NCI-H748 (cell line): ENCODE measurements at regions not wholly inside any gene's neighbourhood (a gene's known extent, or its start where the extent isn't known, plus 50 kb on each side); places are given as distances from the start of the nearest gene placed in this dataset.
"Not testable (repeated sequence)": the region's sequence is repeated elsewhere in the genome, so short reads cannot be mapped to it uniquely, and the experiment has no call there.

Experiments
- DNase-seq: peaks from one replicate; lab custom pipeline; 2025; ENCODE audit not compliant: unreplicated experiment; lab: John Stamatoyannopoulos, UW

- DNase-seq = not testable (repeated sequence)
Measured at GRCh38 chr15:84409357-84409756, 173.8 kb downstream of the GOLGA6L4 start.

DNA sequence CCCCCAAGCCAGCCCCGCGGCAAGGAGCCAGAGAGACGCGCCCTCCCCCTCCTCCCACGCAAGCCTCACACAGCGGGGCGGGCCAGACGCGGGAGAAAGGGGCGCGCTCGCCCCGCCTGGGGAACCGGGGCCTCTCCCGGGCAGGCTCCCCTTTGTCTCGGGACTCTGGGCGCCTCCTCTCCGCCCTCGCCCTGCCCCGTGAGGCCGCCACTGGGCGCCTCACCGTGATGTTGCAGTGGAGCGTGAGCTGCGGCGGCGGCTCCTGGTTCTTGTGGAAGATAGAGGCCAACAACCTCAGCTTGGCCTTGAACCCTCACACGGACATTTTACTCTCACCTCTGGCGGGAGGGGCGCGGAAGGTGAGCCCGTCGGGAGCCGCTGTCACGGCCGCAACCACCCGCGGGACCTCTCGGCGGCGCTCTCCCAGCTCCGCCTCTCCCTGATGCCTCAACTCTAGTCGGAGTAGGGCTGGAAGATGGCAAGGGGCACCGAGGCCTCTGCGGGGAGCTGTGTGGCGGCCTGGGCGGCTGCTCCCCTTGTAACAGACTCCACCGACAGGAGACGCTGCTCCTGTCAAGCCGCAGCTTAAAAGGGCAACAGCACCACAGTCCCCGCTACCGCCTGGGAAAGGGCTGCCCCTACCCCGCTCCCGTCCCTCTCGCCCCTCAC, 179.2 kb upstream of the ZSCAN2 start:
- not testable (repeated sequence) for DNase-seq

GRCh38 chr15:84425327-84425726, 175.5 kb upstream of the ZSCAN2 start:
- DNase-seq = not testable (repeated sequence)

DNA sequence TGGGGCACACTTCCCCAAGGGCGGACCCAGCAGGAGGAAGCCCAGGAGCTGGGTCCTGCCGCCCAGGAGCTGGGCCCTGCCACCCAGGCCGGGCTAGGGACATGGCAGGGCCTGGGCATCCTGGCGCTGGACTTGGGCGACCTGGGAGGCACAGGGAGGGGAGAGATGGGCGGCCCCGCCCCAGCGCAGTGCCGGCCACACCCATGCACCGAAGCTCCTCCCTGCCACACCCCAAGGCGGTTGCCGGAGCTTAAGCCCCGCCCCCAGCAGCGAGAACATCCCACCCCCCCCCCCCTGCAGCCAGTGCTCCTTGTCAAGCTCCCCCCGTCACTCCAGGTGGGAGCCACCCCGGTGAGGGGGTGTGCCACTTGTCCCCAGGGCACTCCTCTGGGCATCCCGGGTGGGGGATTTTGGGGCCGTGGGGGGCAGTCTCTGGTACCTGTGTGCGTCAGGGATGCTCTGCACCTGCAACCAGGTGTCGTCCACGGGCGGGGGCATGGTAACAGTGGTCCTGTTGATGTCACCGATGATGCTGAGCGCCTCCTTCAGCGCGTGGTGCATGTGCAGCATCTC, 127.4 kb upstream of the ZSCAN2 start:
- DNase-seq = not testable (repeated sequence)

DNA sequence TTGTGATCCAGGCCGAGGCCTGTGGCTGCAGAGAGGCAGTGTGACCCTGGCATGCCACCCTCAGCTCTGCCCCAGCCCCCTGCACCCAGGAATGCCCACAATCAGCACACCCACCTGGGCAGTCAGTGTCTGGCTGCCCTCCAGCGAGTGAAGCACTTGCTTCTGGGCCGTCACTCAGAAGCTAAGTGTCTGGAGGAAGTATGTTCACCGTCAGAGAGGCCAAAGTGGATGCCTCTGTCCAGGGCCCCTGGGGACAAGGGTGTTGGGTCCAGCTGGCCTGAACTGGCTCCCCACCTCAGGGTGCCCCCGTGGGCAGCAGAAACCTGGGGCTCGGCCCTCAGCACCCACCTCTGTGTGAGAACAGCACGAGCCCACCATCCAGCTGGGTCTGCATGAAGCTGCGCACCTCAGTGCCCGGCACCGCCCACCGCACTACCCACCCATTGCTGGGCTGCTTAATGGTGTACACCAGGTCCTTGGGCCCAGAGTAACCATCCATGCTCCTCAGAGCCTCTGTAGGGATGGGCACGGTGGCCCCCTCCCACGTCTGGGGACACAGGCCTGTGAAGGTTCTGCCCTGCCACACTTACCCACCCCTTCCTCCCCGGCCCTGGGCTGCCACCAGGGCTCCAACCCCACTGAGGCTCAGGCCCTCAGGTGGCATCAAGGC, 124.3 kb upstream of the ZSCAN2 start:
- not testable (repeated sequence) for DNase-seq

- DNase-seq = not testable (repeated sequence)
Measured at GRCh38 chr15:84477550-84477949, 123.3 kb upstream of the ZSCAN2 start.

- DNase-seq = not testable (repeated sequence)
Measured at GRCh38 chr15:84480174-84480681, 120.6 kb upstream of the ZSCAN2 start.

GRCh38 chr15:84483859-84484258, 117.0 kb upstream of the ZSCAN2 start:
- DNase-seq = not testable (repeated sequence)

DNA sequence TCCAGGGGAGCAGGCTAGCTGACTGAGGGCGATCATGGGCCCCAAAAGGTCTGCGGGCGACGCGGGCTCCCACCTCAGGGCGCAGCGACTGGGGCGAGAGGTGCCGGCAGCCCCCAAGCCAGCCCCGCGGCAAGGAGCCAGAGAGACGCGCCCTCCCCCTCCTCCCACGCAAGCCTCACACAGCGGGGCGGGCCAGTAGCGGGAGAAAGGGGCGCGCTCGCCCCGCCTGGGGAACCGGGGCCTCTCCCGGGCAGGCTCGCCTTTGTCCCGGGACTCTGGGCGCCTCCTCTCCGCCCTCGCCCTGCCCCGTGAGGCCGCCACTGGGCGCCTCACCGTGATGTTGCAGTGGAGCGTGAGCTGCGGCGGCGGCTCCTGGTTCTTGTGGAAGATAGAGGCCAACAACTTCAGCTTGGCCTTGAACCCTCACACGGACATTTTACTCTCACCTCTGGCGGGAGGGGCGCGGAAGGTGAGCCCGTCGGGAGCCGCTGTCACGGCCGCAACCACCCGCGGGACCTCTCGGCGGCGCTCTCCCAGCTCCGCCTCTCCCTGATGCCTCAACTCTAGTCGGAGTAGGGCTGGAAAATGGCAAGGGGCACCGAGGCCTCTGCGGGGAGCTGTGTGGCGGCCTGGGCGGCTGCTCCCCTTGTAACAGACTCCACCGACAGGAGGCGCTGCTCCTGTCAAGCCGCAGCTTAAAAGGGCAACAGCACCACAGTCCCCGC, 100.5 kb upstream of the ZSCAN2 start:
- not testable (repeated sequence) for DNase-seq

GRCh38 chr15:84503101-84503500, 97.7 kb upstream of the ZSCAN2 start:
- DNase-seq = not testable (repeated sequence)

- DNase-seq = not testable (repeated sequence)
Measured at GRCh38 chr15:84505552-84505951, 95.3 kb upstream of the ZSCAN2 start.

DNA sequence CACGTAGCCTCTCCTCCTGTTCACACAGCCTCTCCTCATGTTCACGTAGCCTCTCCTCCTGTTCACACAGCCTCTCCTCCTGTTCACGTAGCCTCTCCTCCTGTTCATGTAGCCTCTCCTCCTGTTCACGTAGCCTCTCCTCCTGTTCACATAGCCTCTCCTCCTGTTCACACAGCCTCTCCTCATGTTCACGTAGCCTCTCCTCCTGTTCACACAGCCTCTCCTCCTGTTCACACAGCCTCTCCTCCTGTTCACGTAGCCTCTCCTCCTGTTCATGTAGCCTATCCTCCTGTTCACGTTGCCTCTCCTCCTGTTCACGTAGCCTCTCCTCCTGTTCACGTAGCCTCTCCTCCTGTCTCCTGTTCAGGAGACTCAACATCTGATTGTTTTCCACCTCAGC, 88.5 kb upstream of the ZSCAN2 start:
- DNase-seq = not testable (repeated sequence)

DNA sequence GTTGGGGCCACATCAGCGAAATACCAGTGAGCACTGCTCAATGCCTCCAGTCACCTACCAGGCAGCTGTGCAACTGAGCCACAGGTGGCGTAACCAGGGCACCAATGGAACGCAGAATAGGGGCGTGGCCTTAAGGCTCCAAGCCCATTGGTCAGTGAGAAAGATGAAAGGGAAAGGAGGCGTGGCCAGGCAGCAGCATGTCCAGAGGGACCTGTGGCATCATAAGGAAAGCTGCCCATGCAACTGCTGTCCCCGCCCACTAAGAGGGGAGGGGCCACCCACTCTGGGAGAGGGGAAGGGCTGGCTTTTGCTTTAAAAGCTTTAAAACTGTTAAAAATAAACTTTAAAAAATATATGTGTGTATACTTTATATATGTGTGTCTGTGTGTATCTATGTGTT, 84.0 kb upstream of the ZSCAN2 start:
- not testable (repeated sequence) for DNase-seq

DNA sequence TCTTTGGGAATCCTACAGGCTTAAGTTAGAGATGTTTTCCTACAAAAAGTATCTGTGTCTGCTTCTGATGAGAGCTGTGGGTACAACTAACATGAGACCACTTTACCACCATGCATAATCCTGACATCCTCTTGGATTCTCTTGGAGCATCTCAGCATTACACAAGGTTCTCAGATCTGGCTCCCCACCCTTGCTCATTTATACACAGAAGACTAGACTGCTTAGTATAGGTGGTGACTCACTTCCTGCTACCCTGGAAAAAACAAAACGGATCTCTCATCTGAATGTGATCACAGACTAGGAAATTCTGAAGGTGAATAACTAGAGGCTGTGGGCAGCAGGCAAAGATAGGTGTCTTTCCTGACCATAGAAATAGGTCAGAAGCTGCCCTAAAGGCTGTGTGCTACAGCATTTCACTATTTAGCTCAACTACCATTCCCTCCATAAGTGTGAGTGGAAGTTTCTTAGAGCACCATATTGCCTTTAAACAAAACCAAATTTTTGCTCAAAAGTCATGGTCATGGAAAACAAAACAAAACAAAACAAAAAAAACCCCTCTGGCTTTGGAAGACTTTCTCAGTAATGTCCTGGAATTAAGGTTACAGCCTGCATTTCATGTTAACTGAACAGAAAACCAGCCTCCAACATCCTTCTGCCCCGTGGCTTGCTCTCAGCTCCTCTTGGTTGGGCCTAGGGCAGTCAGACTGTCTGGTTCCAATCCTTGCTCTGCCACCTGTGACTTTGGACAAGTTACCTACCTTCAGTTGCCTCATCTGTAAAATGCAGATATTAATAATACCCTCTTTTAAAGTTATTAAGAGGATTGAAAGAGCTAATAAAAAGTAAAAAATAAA, 75.1 kb upstream of the ZSCAN2 start:
- DNase-seq = not testable (repeated sequence)

- DNase-seq = not testable (repeated sequence)
Measured at GRCh38 chr15:84530751-84531150, 70.1 kb upstream of the ZSCAN2 start.

DNA sequence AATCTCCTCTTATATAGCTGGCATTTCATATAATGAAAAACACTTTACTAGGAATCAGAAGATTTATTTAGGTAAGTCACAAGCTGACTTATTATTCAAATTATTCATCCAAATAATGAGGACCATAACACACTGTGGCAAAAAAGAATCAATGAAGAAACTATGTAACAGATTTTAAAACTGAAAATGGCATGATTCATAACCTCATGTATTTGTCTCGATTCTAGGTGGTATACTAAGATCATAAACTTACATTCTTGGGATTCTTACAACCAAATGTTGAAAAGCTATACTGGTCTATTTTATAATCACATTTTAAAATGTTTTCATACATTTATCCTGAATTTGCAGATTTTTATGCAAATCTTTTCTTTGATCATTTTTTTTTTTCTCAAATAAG, 69.6 kb upstream of the ZSCAN2 start:
- not testable (repeated sequence) for DNase-seq

DNA sequence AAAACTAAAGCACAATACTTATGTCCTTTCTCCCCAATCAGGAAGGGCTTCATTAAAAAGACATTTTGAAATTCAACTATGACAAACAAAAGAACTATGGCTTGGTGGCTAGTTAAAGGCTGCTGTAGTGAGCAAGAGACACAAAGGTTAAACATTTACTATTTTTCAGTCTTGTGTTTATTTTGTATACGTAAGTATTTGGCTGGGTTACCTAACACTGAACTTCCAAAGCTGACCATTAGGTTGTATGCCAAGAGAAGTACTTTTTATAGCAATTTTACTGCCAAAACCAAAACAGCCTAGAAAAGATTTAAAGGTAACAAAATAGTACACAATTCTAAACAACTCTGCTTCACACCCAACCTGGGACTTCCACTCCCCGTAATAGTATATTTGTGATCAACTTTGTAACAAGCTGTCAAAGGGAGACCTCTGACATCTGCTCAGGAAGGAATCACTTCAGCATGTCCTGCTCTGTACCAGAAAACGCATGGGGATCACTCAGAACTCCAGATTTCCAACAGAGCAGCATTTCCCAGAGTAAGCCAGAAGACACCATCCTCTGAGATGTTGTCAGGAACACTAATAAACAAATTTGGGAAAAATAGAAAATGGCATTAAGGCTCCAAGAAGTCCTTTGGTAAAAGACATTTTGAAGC, 69.0 kb upstream of the ZSCAN2 start:
- DNase-seq = not testable (repeated sequence)

DNA sequence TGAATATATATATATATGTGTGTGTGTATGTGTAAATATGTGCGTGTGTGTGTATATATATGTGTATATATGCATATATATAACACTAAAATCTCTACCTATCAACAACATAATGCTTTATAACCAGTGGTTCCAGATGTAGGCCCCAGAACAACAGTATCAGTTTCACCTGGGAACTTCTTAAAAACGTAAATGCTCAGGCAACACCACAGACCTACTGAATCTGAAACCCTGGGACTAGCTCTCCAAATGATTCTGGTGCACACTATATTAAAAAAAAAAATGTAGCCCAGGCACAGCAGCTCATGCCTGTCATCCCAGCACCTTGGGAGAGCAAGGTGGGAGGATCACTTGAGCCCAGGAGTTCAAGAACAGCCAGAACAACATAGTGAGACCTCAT, 67.1 kb upstream of the ZSCAN2 start:
- not testable (repeated sequence) for DNase-seq

- not testable (repeated sequence) for DNase-seq
Measured at GRCh38 chr15:84534561-84535235, 66.1 kb upstream of the ZSCAN2 start.
